OCI-LY7 (cell line): ENCODE measurements at regions not wholly inside any gene's neighbourhood (a gene's known extent, or its start where the extent isn't known, plus 50 kb on each side); places are given as distances from the start of the nearest gene placed in this dataset.

Source experiments
- CTCF ChIP-seq: fragments of 200-600 bp; sonication (generic); conservative IDR thresholded peaks from 2 replicates; pipeline ENCODE4 v1.5.1; 2014; ENCODE audit warnings: mild to moderate bottlenecking, antibody characterized with exemption, low read length, moderate library complexity, mixed read lengths
- EZH2phosphoT487 ChIP-seq: fragments of 200-600 bp; sonication (generic); IDR thresholded peaks from 2 replicates; pipeline ENCODE4 v1.6.1; 2018; ENCODE audit warnings: low read depth, borderline replicate concordance, mild to moderate bottlenecking, mixed run types, antibody characterized with exemption, low read length, moderate library complexity, mixed read lengths

- TF ChIP-seq CTCF (no peak), EZH2phosphoT487 (no peak)
Measured at GRCh38 chr11:116688202-116688540, 84.6 kb downstream of the BUD13 start.
